ENCODE measurements at regions not wholly inside any gene's neighbourhood (a gene's known extent, or its start where the extent isn't known, plus 50 kb on each side); places are given as distances from the start of the nearest gene placed in this dataset.
"Not testable (repeated sequence)": the region's sequence is repeated elsewhere in the genome, so short reads cannot be mapped to it uniquely, and the experiment has no call there.

DNA sequence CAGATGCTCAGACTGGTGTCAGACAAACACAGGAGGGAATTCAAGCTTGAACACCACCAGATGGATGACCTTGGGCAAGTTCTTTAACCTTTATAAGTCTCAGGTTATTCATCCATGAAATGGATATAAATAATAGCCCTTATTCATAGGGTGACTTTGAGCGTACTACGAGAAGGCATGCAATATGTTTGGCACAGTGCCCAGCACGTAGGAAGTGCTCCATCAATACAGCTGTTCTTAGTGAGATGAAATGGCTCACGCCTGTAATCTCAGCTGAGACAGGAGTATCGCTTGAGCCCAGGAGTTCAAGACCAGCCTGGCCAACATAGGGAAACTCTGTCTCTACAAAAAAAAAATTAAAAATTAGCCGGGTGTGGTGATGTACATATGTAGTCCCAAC, 84.8 kb upstream of the FICD start:
- in situ Hi-C loops (cut with MboI; ENCODE audit: low pct_unique_long_range_greater_than_20kb, low sequenced_read_pairs, unreplicated experiment): no loop called here
- no peak for DNase-seq (ENCODE audit: low spot score)
- TF ChIP-seq, protein P1, sequence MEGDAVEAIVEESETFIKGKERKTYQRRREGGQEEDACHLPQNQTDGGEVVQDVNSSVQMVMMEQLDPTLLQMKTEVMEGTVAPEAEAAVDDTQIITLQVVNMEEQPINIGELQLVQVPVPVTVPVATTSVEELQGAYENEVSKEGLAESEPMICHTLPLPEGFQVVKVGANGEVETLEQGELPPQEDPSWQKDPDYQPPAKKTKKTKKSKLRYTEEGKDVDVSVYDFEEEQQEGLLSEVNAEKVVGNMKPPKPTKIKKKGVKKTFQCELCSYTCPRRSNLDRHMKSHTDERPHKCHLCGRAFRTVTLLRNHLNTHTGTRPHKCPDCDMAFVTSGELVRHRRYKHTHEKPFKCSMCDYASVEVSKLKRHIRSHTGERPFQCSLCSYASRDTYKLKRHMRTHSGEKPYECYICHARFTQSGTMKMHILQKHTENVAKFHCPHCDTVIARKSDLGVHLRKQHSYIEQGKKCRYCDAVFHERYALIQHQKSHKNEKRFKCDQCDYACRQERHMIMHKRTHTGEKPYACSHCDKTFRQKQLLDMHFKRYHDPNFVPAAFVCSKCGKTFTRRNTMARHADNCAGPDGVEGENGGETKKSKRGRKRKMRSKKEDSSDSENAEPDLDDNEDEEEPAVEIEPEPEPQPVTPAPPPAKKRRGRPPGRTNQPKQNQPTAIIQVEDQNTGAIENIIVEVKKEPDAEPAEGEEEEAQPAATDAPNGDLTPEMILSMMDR (IDR thresholded peaks at IDR 0.05; ENCODE audit: extremely low read depth, insufficient read depth, missing control alignments): no peak

DNA sequence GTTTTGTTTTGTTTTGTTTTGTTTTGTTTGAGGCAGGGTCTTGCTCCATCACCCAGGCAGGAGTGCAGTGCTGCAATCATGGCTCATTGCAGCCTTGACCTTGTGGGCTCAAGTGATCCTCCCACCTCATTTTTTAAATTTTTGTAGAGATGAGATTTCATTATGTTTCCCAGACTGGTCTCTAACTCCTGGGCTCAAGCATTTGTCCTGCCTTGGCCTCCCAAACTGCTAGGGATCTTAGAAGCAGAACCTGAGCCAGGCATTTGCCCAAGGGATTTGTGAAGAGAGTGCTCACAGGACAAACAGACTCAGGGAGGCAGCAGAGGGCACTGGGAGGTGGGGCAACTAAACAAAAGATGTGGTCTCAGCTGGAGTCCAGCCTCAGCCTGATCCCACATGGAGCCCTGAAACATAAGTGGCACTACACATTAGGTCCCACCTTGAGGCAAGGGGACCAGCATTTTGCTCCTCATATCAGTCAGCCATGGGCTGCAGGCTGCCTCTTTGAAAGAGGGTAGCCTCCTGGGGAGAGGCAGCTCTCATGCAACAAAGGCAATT, 86.2 kb upstream of the CMKLR1 start:
- TF ChIP-seq, protein P1 (IDR thresholded peaks at IDR 0.05; ENCODE audit: extremely low read depth, insufficient read depth, missing control alignments): no peak
- no peak for DNase-seq (ENCODE audit: low spot score)
- in situ Hi-C loops (cut with MboI; ENCODE audit: low pct_unique_long_range_greater_than_20kb, low sequenced_read_pairs, unreplicated experiment): no loop called here

DNA sequence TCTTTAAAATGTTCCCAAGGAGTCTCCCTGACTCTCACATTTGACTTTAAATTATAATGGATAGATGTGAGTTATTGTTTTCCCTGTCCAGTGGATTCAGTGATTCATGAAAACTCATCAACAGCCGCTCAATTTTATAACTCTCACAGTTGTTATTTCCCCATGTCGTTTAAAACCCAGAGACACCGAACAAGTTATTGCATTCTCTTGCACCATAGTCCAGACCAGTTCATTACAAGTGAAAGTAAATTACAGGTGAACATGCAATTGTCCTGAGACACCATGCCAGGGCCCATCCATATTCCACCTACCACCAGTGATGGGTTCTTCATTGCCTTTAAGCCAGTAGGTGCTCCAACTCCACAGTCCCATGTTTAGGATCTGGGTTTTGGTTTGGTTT, 85.7 kb upstream of the CMKLR1 start:
- in situ Hi-C loops (cut with MboI; ENCODE audit: low pct_unique_long_range_greater_than_20kb, low sequenced_read_pairs, unreplicated experiment): no loop called here
- TF ChIP-seq, protein P1 (IDR thresholded peaks at IDR 0.05; ENCODE audit: extremely low read depth, insufficient read depth, missing control alignments): no peak
- DNase-seq (ENCODE audit: low spot score): no peak

DNA sequence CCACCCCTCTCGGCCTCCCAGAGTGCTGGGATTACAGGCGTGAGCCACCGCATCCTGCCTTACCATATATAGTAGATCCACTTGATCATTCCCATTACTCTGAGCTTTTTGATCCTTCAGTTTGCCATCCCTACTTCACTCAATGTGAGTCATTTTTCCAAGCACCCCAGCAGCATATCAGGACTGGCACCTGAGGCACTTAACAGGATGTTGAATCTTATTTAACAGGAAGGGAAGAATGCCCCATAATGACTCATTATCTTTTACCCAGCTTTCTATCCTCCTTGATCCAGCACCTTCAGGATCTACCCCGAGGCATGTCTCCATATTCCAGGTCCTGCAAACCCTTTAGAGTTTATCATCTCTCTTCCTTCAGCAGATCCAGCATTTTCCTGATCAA, 84.9 kb upstream of the CMKLR1 start:
- no peak for DNase-seq (ENCODE audit: low spot score)
- TF ChIP-seq, protein P1 (IDR thresholded peaks at IDR 0.05; ENCODE audit: extremely low read depth, insufficient read depth, missing control alignments): no peak
- in situ Hi-C loops (cut with MboI; ENCODE audit: low pct_unique_long_range_greater_than_20kb, low sequenced_read_pairs, unreplicated experiment): no loop called here

DNA sequence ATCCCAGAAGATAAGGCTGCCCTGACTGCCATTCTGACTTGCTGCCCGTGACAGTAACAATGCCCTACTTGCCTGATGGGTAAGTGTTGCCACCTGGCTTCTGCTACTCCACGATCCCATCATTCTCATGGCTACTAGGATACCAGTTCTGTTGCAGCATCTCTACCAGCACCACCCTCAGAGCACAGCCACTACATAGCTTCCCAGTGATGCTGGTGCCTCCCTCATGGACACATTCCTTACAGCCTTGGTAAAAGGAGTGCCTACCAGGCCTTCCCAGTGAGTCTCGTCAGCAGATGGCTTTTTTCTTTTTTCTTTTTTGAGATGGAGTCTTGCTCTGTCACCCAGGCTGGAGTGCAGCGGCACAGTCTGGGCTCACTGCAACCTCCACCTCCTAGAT, 84.4 kb upstream of the CMKLR1 start:
- TF ChIP-seq, protein P1 (IDR thresholded peaks at IDR 0.05; ENCODE audit: extremely low read depth, insufficient read depth, missing control alignments): no peak
- no peak for DNase-seq (ENCODE audit: low spot score)
- in situ Hi-C loops (cut with MboI; ENCODE audit: low pct_unique_long_range_greater_than_20kb, low sequenced_read_pairs, unreplicated experiment): no loop called here

DNA sequence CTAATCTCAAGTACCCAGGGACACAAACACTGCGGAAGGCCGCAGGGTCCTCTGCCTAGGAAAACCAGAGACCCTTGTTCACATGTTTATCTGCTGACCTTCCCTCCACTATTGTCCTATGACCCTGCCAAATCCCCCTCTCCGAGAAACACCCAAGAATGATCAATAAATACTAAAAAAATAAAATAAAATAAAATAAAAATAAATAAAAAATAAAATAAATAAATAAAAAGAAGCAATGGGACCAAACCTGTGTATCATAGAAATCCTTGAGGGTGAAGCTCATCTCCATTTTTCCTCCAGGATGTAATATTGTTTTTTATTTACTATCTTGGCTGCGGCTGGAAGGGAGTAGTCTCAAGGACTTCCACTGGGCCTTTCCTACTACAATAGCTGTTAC, 82.0 kb upstream of the CMKLR1 start:
- in situ Hi-C loops (cut with MboI; ENCODE audit: low pct_unique_long_range_greater_than_20kb, low sequenced_read_pairs, unreplicated experiment): not testable (repeated sequence)

DNA sequence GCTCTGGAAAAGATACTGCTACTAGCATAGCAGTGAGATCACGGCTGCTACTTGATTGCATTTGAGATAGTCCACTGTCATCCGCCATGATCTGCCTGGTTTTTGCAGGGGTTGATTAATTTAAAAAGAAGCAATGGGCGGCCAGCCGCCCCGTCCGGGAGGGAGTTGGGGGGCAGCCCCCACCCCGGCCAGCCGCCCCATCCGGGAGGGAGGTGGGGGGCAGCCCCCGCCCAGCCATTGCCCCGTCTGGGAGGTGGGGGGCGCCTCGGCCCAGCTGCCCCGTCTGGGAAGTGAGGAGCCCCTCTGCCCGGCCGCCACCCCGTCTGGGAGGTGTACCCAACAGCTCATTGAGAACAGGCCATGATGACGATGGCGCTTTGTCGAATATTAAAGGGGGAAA, 81.3 kb upstream of the CMKLR1 start:
- in situ Hi-C loops (cut with MboI; ENCODE audit: low pct_unique_long_range_greater_than_20kb, low sequenced_read_pairs, unreplicated experiment); DNase-seq (ENCODE audit: low spot score): not testable (repeated sequence)

More for the DNA sequence above, 82.0 kb upstream of the CMKLR1 start:
- not testable (repeated sequence) for DNase-seq (ENCODE audit: low spot score)

DNA sequence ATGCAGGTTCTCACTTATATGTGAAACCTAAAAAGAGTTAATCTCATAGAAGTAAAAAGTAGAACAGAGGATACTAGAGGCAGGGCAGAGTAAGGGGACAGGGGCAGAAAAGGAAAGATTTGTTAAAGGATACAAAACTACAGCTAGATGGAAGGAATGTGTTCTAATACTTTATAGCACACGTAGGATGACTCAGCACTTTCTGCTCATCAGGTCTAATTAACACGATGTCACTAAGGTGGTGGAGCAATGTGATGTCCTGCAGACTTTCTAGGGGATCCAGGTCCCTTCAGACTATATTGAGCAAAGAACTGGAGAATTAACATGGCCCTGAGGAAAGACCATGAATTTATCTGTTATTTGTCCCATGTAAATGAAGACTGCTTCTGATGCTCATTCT, 80.8 kb upstream of the CMKLR1 start:
- in situ Hi-C loops (cut with MboI; ENCODE audit: low pct_unique_long_range_greater_than_20kb, low sequenced_read_pairs, unreplicated experiment): no loop called here
- TF ChIP-seq, protein P1 (IDR thresholded peaks at IDR 0.05; ENCODE audit: extremely low read depth, insufficient read depth, missing control alignments): no peak
- no peak for DNase-seq (ENCODE audit: low spot score)

All from GM13977 (cell line).